IPS DF 4.7 (cell line): ENCODE measurements at regions not wholly inside any gene's neighbourhood (a gene's known extent, or its start where the extent isn't known, plus 50 kb on each side); places are given as distances from the start of the nearest gene placed in this dataset.

ENCODE experiments used
- DNase-seq: peaks from one replicate; pipeline ENCODE4 v3.0.0-alpha.2; 2013; ENCODE audit warnings: low spot score; ENCODE audit errors: extremely low read depth

DNA sequence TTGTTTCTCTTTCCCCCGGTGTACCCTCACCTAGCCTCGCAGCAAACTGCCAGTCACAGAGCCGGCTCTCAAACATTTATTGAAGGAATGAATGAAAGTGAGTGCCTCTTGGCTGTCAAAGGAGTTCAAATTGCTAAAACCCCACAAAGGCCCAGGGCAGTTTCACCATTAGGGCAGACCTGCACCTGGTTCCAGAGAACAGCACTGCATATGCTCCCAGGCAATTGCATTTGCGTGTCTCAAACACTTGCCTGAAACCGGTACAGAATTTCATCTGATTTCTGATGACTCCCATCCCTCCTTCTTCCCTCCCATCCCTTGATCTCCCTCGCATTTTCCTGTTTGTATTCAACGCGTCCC lies 165.6 kb upstream of the ZNF462 start:
- DNase-seq: no peak

GRCh38 chr9:106697750-106698502 lies 165.0 kb upstream of the ZNF462 start:
- DNase-seq: no peak

DNA sequence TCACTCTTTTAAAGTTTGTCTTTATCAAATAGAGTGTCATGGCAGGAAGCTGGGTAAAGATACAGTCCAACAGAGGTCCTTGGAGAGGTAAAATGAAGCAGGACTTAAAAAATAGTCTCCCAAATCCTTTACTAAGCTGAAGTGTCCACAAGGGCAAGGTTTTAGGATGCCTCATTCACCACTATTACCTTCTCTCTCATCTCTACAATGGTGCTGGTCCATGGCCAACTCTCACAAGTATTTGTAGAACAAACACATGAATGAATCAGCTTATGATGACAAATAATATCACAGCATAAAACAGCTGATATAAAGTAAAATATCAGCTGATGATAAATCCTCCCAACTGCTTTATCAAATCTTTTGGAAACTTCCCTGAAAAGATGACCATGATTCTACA lies 162.3 kb upstream of the ZNF462 start:
- DNase-seq: no peak

DNA sequence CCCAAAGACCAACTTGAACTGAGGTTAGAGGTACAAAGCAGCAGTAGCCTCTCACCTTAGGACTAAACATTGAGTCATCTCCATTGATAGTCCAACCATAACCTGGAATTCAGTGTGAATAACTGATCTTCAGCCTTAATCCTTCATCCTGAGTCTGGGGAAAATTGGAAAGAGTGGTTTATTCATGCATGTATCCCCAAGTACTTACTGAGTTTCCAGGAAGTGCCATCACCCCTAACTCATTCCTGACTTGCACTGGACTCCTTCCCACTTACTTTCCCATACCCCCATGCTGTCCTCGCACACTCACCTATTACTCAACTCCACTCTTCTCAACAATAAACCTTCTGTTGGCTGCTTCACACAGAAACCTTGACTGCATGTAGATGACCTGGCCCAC lies 161.4 kb upstream of the ZNF462 start:
- no peak for DNase-seq

DNA sequence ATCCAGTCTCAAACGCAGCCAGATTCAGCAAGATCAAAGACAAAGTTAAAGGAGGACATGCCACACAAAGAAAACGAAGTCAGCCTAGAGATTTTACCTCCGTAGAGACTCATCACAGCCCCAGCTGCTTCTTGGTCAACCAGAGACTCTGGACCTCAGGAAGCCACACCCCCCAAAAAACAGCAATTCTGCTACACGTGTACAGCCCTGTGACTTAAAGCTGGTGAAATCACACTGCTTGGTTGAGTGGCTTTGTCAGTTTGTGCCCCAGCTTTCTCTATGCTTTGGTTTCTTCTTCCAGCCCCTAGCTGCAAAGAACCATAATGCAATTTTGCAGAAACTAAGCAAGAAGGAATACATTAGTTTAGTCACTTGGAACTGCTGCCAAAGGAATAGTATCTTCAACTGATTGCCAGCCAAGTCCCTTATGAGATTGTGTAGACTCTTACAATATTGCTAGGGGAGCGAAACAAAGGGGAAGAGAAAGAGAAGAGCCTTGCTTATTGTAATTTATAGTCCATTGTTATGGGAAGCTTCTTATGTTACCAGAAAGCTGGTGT lies 158.8 kb upstream of the ZNF462 start:
- DNase-seq: no peak

GRCh38 chr9:106707291-106707690 lies 155.7 kb upstream of the ZNF462 start:
- no peak for DNase-seq

- DNase-seq: no peak
Measured at GRCh38 chr9:106707738-106708474, 155.1 kb upstream of the ZNF462 start.

- DNase-seq: no peak
Measured at GRCh38 chr9:106708475-106709146, 154.4 kb upstream of the ZNF462 start.

GRCh38 chr9:106712279-106712678 lies 150.7 kb upstream of the ZNF462 start:
- no peak for DNase-seq

DNA sequence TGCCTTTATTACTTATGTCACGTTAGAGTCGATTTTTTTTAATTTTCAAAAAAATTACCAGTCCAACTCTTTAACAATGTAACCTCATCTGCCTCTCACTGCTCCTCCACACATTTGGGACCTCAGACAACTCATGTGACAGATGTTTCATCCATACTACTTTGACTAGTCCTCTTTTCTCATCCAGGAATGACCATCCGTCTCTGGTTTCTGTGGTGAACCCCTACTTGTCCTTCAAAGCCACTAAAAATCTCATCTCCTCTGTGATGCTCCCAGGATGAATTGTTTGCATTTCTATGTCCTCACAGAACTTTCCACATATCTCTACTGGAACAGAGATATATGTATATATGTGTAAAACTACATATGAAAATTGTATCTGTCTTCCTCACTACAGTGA lies 149.8 kb upstream of the ZNF462 start:
- no peak for DNase-seq

DNA sequence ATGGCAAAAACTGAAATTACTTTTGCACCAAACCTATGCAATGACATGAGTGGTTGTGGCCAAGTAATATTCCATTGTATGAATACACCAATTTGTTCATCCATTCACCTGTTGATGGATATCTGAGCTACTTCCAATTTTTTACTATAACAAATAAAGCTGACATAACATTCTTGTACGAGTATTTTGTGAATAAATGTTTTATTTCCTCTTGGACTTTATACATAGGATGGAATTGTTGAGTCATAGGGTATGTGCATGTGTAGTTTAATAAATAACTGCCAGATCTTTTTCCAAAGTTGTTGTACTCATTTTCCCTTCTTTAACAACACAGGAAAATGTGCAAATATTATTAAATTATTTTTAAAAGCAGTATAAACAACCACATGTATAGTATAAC lies 146.1 kb upstream of the ZNF462 start:
- no peak for DNase-seq

DNA sequence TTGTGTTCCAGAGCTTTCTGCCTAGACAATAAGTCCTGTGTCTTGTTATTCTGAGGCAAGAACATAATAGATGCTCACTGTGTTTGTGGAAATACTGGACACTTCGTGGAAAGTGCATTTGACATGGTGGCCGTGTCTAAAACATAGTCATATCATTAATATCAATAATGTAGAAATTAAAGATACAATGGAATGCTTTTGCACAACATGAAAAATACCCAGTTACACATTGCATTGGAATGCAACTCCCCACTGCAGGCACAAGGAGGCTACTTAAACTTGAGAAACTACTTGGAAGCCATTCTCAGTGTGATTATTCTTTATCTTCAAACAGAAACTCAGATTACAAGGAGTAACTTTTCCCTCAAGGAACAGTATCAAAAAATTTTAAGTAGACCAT lies 145.3 kb upstream of the ZNF462 start:
- no peak for DNase-seq

- DNase-seq: no peak
Measured at GRCh38 chr9:106718936-106719335, 144.0 kb upstream of the ZNF462 start.

DNA sequence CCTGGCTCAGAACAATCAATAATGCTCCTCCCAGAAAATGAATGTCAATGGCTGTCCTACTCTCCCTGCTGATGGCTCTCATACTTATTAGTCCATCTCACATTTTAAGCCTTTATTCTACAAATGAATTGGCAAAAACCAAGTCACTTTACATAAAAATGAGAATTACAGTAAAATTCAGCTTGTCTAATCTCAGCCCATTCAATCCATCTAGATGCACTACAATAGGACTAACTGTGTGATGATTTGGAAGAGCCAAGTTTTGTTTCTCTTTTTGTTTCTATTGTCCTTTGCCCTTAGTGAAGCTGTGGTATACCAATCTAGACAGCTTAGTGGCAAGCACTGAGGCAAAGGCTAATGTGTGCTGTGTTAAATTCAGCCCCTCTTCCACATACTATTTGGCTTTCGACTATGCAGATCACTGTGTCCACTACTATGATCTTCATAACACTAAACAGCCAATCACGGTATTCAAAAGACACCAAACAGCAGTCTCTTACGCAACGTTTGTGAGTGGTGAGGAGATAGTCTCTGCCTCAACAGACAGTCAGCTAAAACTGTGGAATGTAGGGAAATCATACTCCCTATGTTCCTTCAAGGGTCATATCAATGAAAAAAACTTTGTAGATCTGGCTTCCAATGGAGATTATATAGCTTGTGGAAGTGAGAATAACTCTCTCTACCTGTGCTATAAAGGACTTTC lies 140.8 kb upstream of the ZNF462 start:
- no peak for DNase-seq

- no peak for DNase-seq
Measured at GRCh38 chr9:106723926-106724325, 139.0 kb upstream of the ZNF462 start.

DNA sequence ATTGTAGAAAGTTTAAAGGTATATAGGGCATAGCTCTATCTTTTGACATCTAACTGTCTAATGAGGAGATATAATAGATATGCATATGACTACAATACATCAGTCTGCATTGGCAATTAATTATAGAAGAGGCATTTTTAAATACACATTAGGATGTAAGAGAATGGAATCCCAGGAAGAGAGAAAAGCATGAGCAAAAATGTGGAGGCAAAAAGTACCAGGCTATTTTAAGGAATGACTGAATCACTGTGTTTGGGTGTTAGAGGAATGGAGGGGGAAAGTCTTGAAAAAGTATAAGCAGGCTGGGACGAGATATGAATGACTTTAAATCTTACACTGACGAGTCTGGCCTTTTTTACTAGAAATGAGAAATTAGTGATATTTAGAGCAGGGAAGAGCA lies 138.4 kb upstream of the ZNF462 start:
- DNase-seq: no peak

GRCh38 chr9:106726070-106726815 lies 136.7 kb upstream of the ZNF462 start:
- DNase-seq: no peak

DNA sequence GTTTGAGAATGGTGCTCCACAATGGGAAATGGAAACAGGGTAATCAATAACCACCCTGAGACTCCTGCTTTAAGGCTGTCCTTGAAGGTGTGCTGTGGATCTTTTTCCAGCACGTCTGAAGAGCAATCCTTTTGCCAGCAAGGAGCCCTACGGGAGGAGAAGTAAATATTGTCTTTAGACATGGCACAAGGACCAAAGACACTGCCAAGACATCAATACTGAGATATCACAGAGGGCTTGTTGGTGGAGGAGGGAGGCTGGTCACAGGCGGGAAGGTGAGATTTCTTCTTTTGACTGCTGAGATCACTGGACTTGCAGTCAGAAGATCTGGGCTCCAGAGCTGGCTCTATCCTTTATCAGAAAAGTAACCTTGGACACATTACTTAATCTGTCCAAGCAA lies 135.0 kb upstream of the ZNF462 start:
- no peak for DNase-seq

DNA sequence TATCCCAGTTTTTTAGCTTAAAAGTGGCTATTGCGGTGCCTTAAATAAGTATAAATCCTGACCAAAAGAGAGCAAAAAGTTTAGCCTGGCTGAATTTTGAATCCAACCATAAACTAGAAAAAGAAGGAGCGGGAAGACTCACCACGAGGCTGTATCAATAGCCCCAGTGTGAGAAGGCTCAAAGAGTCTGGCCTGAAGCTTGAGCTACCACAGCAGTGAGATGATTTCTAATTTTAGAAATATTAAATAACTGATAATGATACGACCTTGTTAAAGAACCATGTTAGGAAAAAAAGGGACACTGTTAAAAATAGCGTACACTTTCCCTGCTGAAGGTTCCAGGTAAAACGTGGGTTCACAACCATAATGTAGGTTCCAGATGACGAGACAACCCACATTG lies 134.1 kb upstream of the ZNF462 start:
- no peak for DNase-seq

- no peak for DNase-seq
Measured at GRCh38 chr9:106731910-106732309, 131.1 kb upstream of the ZNF462 start.

DNA sequence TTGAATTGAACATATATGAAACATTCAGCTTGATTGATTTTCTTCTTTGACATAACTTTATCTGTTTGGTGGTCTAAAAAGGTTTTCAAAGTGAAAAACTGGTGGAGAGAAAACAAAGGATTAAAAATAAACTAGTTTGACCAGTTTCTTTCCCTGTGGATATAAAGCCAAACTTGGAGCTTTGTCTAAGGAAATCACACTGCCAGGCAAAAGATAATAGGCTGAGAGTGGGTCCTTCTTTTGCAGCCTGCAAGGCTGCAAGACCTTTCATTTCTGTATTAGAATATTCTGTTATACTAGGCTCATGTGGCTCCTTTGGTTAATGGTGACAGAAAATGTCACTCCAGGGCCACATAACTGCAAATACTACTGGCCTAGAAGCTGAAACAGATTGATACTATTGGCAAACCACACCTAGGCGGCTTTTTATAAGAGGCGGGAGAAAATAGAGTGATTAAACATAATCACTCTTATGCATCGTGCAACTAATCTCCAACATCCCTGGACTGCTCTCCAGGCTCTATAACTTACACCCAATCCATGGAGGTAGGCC lies 129.1 kb upstream of the ZNF462 start:
- no peak for DNase-seq
